GM12874 (cell line): ENCODE measurements at regions not wholly inside any gene's neighbourhood (a gene's known extent, or its start where the extent isn't known, plus 50 kb on each side); places are given as distances from the start of the nearest gene placed in this dataset.

Experiments used
- TF ChIP-seq, protein P1 (sequence below): IDR thresholded peaks from 2 replicates; pipeline ENCODE4 v1.5.1; 2011; ENCODE audit warnings: low read depth, mild to moderate bottlenecking, control low read depth, low read length, moderate library complexity; ENCODE audit not compliant: insufficient read depth

- TF ChIP-seq, protein P1, sequence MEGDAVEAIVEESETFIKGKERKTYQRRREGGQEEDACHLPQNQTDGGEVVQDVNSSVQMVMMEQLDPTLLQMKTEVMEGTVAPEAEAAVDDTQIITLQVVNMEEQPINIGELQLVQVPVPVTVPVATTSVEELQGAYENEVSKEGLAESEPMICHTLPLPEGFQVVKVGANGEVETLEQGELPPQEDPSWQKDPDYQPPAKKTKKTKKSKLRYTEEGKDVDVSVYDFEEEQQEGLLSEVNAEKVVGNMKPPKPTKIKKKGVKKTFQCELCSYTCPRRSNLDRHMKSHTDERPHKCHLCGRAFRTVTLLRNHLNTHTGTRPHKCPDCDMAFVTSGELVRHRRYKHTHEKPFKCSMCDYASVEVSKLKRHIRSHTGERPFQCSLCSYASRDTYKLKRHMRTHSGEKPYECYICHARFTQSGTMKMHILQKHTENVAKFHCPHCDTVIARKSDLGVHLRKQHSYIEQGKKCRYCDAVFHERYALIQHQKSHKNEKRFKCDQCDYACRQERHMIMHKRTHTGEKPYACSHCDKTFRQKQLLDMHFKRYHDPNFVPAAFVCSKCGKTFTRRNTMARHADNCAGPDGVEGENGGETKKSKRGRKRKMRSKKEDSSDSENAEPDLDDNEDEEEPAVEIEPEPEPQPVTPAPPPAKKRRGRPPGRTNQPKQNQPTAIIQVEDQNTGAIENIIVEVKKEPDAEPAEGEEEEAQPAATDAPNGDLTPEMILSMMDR, result no peak
Measured at GRCh38 chr2:172342078-172342477, 85.3 kb upstream of the ITGA6 start.

DNA sequence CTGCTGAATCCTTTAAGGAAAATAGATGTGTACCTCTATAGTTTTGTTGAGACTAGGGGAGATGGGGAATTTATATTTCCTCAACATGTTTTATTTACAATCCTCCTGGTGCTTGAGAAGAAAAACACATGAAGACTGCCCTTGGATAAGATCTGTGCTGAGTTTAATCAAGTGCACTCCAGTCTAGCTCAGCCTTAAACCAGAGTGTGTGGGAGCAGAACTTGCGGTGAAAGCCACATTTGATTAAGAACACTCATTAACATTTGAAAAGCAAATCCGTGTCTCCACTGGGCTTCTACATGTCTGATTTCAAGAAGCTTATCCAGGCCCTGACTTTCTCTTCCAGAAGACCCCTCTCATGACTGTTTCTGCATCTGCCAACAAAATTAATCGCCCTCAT is 84.8 kb upstream of the ITGA6 start:
- TF ChIP-seq, protein P1, result no peak

DNA sequence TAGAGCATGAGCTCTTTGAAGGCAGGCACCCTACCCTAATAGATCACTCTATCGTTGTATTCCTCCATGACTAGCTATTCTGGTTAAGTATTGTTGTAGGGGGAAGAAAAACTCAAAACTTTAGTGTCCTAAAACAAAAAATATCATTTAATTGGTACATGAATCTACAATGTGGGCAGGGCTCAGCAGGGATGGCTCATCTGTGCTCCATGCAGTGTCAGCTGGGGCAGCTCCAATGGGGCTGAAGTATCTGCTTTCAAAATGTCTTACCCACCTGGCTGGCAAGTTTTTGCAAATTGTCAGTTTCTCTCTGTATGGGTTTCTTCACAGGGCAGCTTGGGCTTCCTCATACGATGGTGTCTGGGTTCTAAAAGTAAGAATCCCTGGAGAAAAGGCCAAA is 83.2 kb upstream of the ITGA6 start:
- TF ChIP-seq, protein P1, result no peak

DNA sequence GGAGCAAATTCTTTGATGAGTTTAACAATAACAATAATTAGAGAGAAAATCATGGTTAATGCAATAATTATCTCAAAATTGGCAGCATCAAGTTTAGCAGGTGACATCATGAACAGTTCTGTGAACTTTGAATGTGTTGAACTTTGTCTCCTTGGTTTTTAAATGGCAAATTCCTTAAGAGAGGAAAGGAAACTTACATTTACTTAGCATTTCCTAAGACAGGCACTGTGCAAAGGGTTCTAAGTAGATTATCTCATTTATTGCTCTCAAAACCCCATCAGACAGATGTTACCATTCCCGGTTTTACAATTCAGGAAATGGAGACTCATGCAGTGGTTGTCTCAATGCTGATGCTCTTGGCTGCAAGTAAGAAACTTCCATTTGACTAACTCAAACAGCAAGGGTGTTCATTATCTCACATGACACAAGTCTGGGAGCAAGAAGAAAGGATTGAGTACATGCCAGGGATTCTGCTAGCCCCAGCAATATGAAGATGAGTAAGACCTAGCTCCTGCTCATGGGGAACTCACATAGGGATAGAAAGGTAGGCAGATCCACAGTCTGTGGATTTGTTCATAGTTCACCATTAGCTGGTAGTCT is 81.3 kb upstream of the ITGA6 start:
- TF ChIP-seq, protein P1, result no peak

GRCh38 chr2:172348555-172349288 is 78.7 kb upstream of the ITGA6 start:
- TF ChIP-seq, protein P1, result no peak

GRCh38 chr2:172350839-172351479 is 76.4 kb upstream of the ITGA6 start:
- TF ChIP-seq, protein P1, result no peak

DNA sequence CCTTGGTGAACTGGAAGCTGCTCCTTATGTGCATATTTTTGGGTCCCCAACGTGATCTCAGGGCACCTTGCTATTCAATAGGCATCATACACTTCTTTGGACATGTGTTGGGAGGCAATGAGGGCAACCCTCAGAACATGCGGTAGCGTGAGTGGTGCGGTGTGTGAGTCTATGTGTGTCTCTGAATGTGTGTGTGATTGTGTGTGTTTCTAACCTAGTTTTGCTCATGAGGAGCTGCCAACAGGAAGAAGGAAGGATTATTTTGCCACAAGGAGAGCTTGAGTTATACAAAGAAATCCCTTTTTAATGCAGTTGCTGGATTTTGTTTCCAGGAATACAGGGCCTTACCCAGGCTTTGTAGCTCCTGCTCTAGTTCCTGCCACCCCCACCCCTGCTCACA is 75.8 kb upstream of the ITGA6 start:
- TF ChIP-seq, protein P1, result no peak
